Hippocampal formation (tissue), 2 donors: ENCODE measurements at regions not wholly inside any gene's neighbourhood (a gene's known extent, or its start where the extent isn't known, plus 50 kb on each side); places are given as distances from the start of the nearest gene placed in this dataset.
"Not testable (repeated sequence)": the region's sequence is repeated elsewhere in the genome, so short reads cannot be mapped to it uniquely, and the experiment has no call there.

ENCODE experiments used
- DNase-seq, 2 donors: peaks; one replicate each; lab custom pipeline; 2025; lab: John Stamatoyannopoulos, UW

- DNase-seq: no peak
Observed at GRCh38 chr5:91315701-91316100, 67.4 kb downstream of the ARRDC3 start.

GRCh38 chr5:91313757-91314673 is 69.1 kb downstream of the ARRDC3 start:
- DNase-seq: peak; percentile 7 to 19

GRCh38 chr5:91312698-91313097 is 70.4 kb downstream of the ARRDC3 start:
- no peak for DNase-seq

- peak in 1 of 2 donors; percentile 47 for DNase-seq
Observed at GRCh38 chr5:91311697-91312501, 71.2 kb downstream of the ARRDC3 start.

GRCh38 chr5:91311168-91311696 is 71.9 kb downstream of the ARRDC3 start:
- DNase-seq: no peak

- DNase-seq: not testable (repeated sequence)
Observed at GRCh38 chr5:91308157-91308556, 75.0 kb downstream of the ARRDC3 start.

- DNase-seq: no peak
Observed at GRCh38 chr5:91307048-91307447, 76.1 kb downstream of the ARRDC3 start.

- DNase-seq: no peak
Observed at GRCh38 chr5:91306497-91306896, 76.6 kb downstream of the ARRDC3 start.

- DNase-seq: no peak
Observed at GRCh38 chr5:91305640-91306039, 77.5 kb downstream of the ARRDC3 start.

GRCh38 chr5:91304015-91304414 is 79.1 kb downstream of the ARRDC3 start:
- DNase-seq: not testable (repeated sequence)

GRCh38 chr5:91302958-91303357 is 80.2 kb downstream of the ARRDC3 start:
- peak; percentile 36 to 87 for DNase-seq

GRCh38 chr5:91302305-91302704 is 80.8 kb downstream of the ARRDC3 start:
- no peak for DNase-seq

- no peak for DNase-seq
Observed at GRCh38 chr5:91301106-91301846, 81.8 kb downstream of the ARRDC3 start.

GRCh38 chr5:91297994-91298393 is 85.1 kb downstream of the ARRDC3 start:
- no peak for DNase-seq

GRCh38 chr5:91296674-91297143 is 86.4 kb downstream of the ARRDC3 start:
- no peak for DNase-seq

GRCh38 chr5:91296102-91296501 is 87.0 kb downstream of the ARRDC3 start:
- not testable (repeated sequence) for DNase-seq

GRCh38 chr5:91293131-91293530 is 90.0 kb downstream of the ARRDC3 start:
- DNase-seq: no peak

- no peak for DNase-seq
Observed at GRCh38 chr5:91291628-91292569, 91.2 kb downstream of the ARRDC3 start.

- no peak for DNase-seq
Observed at GRCh38 chr5:91288118-91288916, 94.8 kb downstream of the ARRDC3 start.

GRCh38 chr5:91285062-91285461 is 98.1 kb downstream of the ARRDC3 start:
- DNase-seq: not testable (repeated sequence)
